GM12892 (cell line): ENCODE measurements at regions not wholly inside any gene's neighbourhood (a gene's known extent, or its start where the extent isn't known, plus 50 kb on each side); places are given as distances from the start of the nearest gene placed in this dataset.

ENCODE experiments used
- POLR2A ChIP-seq: IDR thresholded peaks from 2 replicates; pipeline ENCODE4 v1.6.1; 2011; ENCODE audit warnings: low read depth, low read length, control low read depth
- POLR2AphosphoS5 ChIP-seq: IDR thresholded peaks from 2 replicates; pipeline ENCODE4 v1.6.1; 2011; ENCODE audit warnings: low read depth, low read length, control low read depth

GRCh38 chr3:30169487-30169886, 436.9 kb upstream of the TGFBR2 start:
- TF ChIP-seq POLR2AphosphoS5 (no peak), POLR2A (no peak)
